ENCODE measurements at regions not wholly inside any gene's neighbourhood (a gene's known extent, or its start where the extent isn't known, plus 50 kb on each side); places are given as distances from the start of the nearest gene placed in this dataset.
"Not testable (repeated sequence)": the region's sequence is repeated elsewhere in the genome, so short reads cannot be mapped to it uniquely, and the experiment has no call there.

GRCh38 chr22:25458631-25459030 lies 105.8 kb upstream of the GRK3 start:
- TF ChIP-seq BACH2 (CRISPR knock-in tag; IDR thresholded peaks at IDR 0.05; ENCODE audit: borderline replicate concordance); ZNF70 (CRISPR knock-in tag; IDR thresholded peaks at IDR 0.05); ZFP30 (CRISPR knock-in tag; IDR thresholded peaks at IDR 0.05); POU6F1 (CRISPR knock-in tag; IDR thresholded peaks at IDR 0.05; ENCODE audit: borderline replicate concordance, low read depth); PATZ1 (CRISPR knock-in tag; IDR thresholded peaks at IDR 0.05; ENCODE audit: borderline replicate concordance); TCF4 (CRISPR knock-in tag; IDR thresholded peaks at IDR 0.05; ENCODE audit: borderline replicate concordance); RARB (CRISPR knock-in tag; IDR thresholded peaks at IDR 0.05); ESRRG (CRISPR knock-in tag; IDR thresholded peaks at IDR 0.05): not testable (repeated sequence)
